Inflammatory macrophage treated with lipopolysaccharide for 1 hour (primary cell): ENCODE measurements at regions not wholly inside any gene's neighbourhood (a gene's known extent, or its start where the extent isn't known, plus 50 kb on each side); places are given as distances from the start of the nearest gene placed in this dataset.

Experiments
- DNase-seq, 2 donors: peaks; one replicate each; pipeline ENCODE4 v3.0.0-alpha.2; 2020 to 2022

- no peak for DNase-seq
These were observed 289.8 kb upstream of the CLNK start for GRCh38 chr4:10974371-10974770.

GRCh38 chr4:10973686-10974085 is 289.1 kb upstream of the CLNK start:
- DNase-seq = no peak

GRCh38 chr4:10971800-10972401 is 287.3 kb upstream of the CLNK start:
- no peak for DNase-seq

- DNase-seq = no peak
These were observed 280.6 kb upstream of the CLNK start for GRCh38 chr4:10965196-10965595.

- DNase-seq = no peak
These were observed 279.6 kb upstream of the CLNK start for GRCh38 chr4:10963958-10964703.

- DNase-seq = no peak
These were observed 278.7 kb upstream of the CLNK start for GRCh38 chr4:10963241-10963640.

GRCh38 chr4:10962246-10962645 is 277.7 kb upstream of the CLNK start:
- no peak for DNase-seq

- DNase-seq = no peak
These were observed 275.8 kb upstream of the CLNK start for GRCh38 chr4:10960389-10960788.

- DNase-seq = no peak
These were observed 275.0 kb upstream of the CLNK start for GRCh38 chr4:10959586-10959985.

- no peak for DNase-seq
These were observed 273.8 kb upstream of the CLNK start for GRCh38 chr4:10958226-10958856.

GRCh38 chr4:10951306-10951705 is 266.7 kb upstream of the CLNK start:
- DNase-seq = no peak

- peak; percentile 3 to 22 for DNase-seq
These were observed 264.6 kb upstream of the CLNK start for GRCh38 chr4:10949039-10949733.

GRCh38 chr4:10947898-10948297 is 263.3 kb upstream of the CLNK start:
- no peak for DNase-seq

GRCh38 chr4:10944321-10944720 is 259.8 kb upstream of the CLNK start:
- no peak for DNase-seq

GRCh38 chr4:10942156-10942555 is 257.6 kb upstream of the CLNK start:
- DNase-seq = no peak

GRCh38 chr4:10929818-10930217 is 245.2 kb upstream of the CLNK start:
- no peak for DNase-seq

GRCh38 chr4:10925996-10926395 is 241.4 kb upstream of the CLNK start:
- DNase-seq = no peak

GRCh38 chr4:10924274-10924673 is 239.7 kb upstream of the CLNK start:
- no peak for DNase-seq

- DNase-seq = no peak
These were observed 233.0 kb upstream of the CLNK start for GRCh38 chr4:10917566-10917965.

GRCh38 chr4:10898072-10898471 is 213.5 kb upstream of the CLNK start:
- no peak for DNase-seq

GRCh38 chr4:10897076-10897475 is 212.5 kb upstream of the CLNK start:
- DNase-seq = no peak

- DNase-seq = peak in 1 of 2 donors; percentile 1
These were observed 208.8 kb upstream of the CLNK start for GRCh38 chr4:10893395-10893794.

- no peak for DNase-seq
These were observed 207.3 kb upstream of the CLNK start for GRCh38 chr4:10891866-10892265.

GRCh38 chr4:10889819-10890218 is 205.3 kb upstream of the CLNK start:
- no peak for DNase-seq
